ENCODE measurements at regions not wholly inside any gene's neighbourhood (a gene's known extent, or its start where the extent isn't known, plus 50 kb on each side); places are given as distances from the start of the nearest gene placed in this dataset.

GRCh38 chr3:30535525-30535924, 70.9 kb upstream of the TGFBR2 start:
- TF ChIP-seq, protein P1, sequence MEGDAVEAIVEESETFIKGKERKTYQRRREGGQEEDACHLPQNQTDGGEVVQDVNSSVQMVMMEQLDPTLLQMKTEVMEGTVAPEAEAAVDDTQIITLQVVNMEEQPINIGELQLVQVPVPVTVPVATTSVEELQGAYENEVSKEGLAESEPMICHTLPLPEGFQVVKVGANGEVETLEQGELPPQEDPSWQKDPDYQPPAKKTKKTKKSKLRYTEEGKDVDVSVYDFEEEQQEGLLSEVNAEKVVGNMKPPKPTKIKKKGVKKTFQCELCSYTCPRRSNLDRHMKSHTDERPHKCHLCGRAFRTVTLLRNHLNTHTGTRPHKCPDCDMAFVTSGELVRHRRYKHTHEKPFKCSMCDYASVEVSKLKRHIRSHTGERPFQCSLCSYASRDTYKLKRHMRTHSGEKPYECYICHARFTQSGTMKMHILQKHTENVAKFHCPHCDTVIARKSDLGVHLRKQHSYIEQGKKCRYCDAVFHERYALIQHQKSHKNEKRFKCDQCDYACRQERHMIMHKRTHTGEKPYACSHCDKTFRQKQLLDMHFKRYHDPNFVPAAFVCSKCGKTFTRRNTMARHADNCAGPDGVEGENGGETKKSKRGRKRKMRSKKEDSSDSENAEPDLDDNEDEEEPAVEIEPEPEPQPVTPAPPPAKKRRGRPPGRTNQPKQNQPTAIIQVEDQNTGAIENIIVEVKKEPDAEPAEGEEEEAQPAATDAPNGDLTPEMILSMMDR (IDR thresholded peaks at IDR 0.05; ENCODE audit: insufficient read depth, low read length, poor library complexity, severe bottlenecking): no peak
- TF ChIP-seq EZH2phosphoT487 (conservative IDR thresholded peaks at IDR 0.05; ENCODE audit: low read length): no peak

All from SU-DHL-6 (cell line).